CD4-positive, alpha-beta T cell (primary cell): ENCODE measurements at regions not wholly inside any gene's neighbourhood (a gene's known extent, or its start where the extent isn't known, plus 50 kb on each side); places are given as distances from the start of the nearest gene placed in this dataset.

Experiments
- ATAC-seq: fragments of 200-7000 bp; cut with Tn5 transposase; one replicate; pipeline ENCODE4 v1.10.0; 2022; ENCODE audit warnings: mild to moderate bottlenecking; ENCODE audit not compliant: poor library complexity
- CTCF ChIA-PET: fragments of 350-600 bp; sonication (Branson Sonifier 250); formaldehyde crosslinking; loops from one replicate; lab custom pipeline; 2021; ENCODE audit warnings: antibody characterized with exemption, inconsistent platforms; lab: Charles Lee
- POLR2A ChIA-PET: fragments of 350-600 bp; sonication (Branson Sonifier 250); formaldehyde crosslinking; loops from one replicate; lab custom pipeline; 2021; ENCODE audit warnings: antibody characterized with exemption, inconsistent platforms; lab: Charles Lee
- DNase-seq, 14 experiments: peaks; one replicate each; pipeline ENCODE4 v3.0.0-alpha.2; 2013 to 2020; ENCODE audit warnings: mixed read lengths in 2 of 14
- H3K27ac ChIP-seq, 2 donors: one replicate each; pipeline versions ENCODE4 v1.5.1 to v1.7.0; 2013; ENCODE audit warnings: low read length in 2 of 2, low read depth in 1 of 2, mild to moderate bottlenecking in 1 of 2
- H3K27me3 ChIP-seq, 2 experiments: 1 replicate in 1 of 2; 2 replicates in 1 of 2; pipeline versions ENCODE4 v1.6.1 to v1.7.0; 2013; ENCODE audit warnings: low read length in 2 of 2, control low read depth in 1 of 2, mild to moderate bottlenecking in 1 of 2, moderate library complexity in 1 of 2; ENCODE audit not compliant: insufficient read depth in 2 of 2, control insufficient read depth in 1 of 2
- H3K36me3 ChIP-seq: one replicate; pipeline ENCODE4 v1.6.1; 2013; ENCODE audit warnings: low read length, control low read depth; ENCODE audit not compliant: insufficient read depth
- H3K4me1 ChIP-seq: one replicate; pipeline ENCODE4 v1.6.1; 2013; ENCODE audit warnings: low read length, control low read depth; ENCODE audit not compliant: insufficient read depth
- H3K4me3 ChIP-seq: one replicate; pipeline ENCODE4 v1.5.1; 2013; ENCODE audit warnings: mild to moderate bottlenecking, low read length, moderate library complexity
- H3K9me3 ChIP-seq, 2 experiments: 1 replicate in 1 of 2; 2 replicates in 1 of 2; pipeline versions ENCODE4 v1.6.1 to v1.7.0; 2013; ENCODE audit warnings: low read length in 2 of 2, mild to moderate bottlenecking in 2 of 2, control low read depth in 1 of 2, moderate library complexity in 1 of 2; ENCODE audit not compliant: control insufficient read depth in 1 of 2, insufficient read depth in 1 of 2
- H3K27ac Mint-ChIP-seq: one replicate; pipeline ENCODE4 v1.8.0; 2020; ENCODE audit warnings: mixed read lengths
- H3K27me3 Mint-ChIP-seq: one replicate; pipeline ENCODE4 v1.8.0; 2021; ENCODE audit warnings: mixed read lengths
- H3K36me3 Mint-ChIP-seq: one replicate; pipeline ENCODE4 v1.8.0; 2021; ENCODE audit warnings: low read depth, mixed read lengths
- H3K4me1 Mint-ChIP-seq: one replicate; pipeline ENCODE4 v1.8.0; 2021; ENCODE audit warnings: low read depth, mixed read lengths
- H3K4me3 Mint-ChIP-seq: one replicate; pipeline ENCODE4 v1.8.0; 2020; ENCODE audit warnings: mild to moderate bottlenecking, mixed read lengths
- H3K9me3 Mint-ChIP-seq: one replicate; pipeline ENCODE4 v1.8.0; 2020; ENCODE audit warnings: mixed read lengths
- CTCF ChIP-seq: fragments of 200-600 bp; IDR thresholded peaks from one replicate; pipeline ENCODE4 v1.8.0; 2022; ENCODE audit warnings: antibody characterized with exemption, mild to moderate bottlenecking
- intact Hi-C, 2 experiments: fragments of 100-400 bp; cut with DNase I in 1 of 2; cut with micrococcal nuclease in 1 of 2; formaldehyde crosslinking; loops; one replicate each; pipeline versions ENCODE4 v1.15.1 to v1.9.0; 2023 to 2025; cut with DNase I, micrococcal nuclease

DNA sequence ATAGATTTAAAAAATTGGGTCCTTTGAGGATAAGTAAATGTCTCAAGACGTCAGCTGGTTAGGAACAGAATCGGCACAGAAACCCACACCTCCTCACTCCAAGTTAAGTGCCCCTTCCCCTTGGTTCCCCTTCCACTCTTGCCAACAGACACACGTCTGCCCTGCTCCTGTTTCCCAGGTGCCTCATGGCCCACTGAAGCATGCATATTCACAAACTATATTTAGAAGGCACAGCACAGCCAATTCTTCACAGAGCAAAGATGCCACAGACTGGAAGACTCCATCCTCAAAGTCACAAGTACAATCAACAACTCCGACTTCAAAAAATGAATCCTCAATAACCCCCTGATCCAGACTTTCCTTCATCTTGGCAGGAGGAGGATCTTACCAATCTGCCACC is 295.4 kb upstream of the NR2F2 start:
- ChIA-PET CTCF (no interaction called here), POLR2A (no interaction called here)
- no peak for TF ChIP-seq CTCF
- no peak overlapping the region for H3K4me3 ChIP-seq
- Mint-ChIP-seq H3K27me3 (peaks cover 44% of the 10 kb centered on the region), H3K4me3 (no peak overlapping the region), H3K36me3 (no peaks in the 10 kb centered on the region), H3K9me3 (no peaks in the 10 kb centered on the region), H3K27ac (no peak overlapping the region), H3K4me1 (no peaks in the 10 kb centered on the region)
- peaks cover 16% of the 10 kb centered on the region in 2 experiments for H3K27me3 ChIP-seq
- no peaks in the 10 kb centered on the region for H3K9me3 ChIP-seq
- intact Hi-C loops: no loop called here
- DNase-seq: no peak
- H3K4me1 ChIP-seq: no peaks in the 10 kb centered on the region
- no peaks in the 10 kb centered on the region for H3K36me3 ChIP-seq
- H3K27ac ChIP-seq: no peak overlapping the region
- ATAC-seq: no peak

- TF ChIP-seq CTCF: no peak
- Mint-ChIP-seq H3K36me3 (no peaks in the 10 kb centered on the region), H3K9me3 (no peaks in the 10 kb centered on the region), H3K27me3 (peaks cover 49% of the 10 kb centered on the region), H3K27ac (no peak overlapping the region), H3K4me1 (no peaks in the 10 kb centered on the region), H3K4me3 (no peak overlapping the region)
- Histone ChIP-seq H3K27me3 (peaks cover 16% of the 10 kb centered on the region in 2 experiments), H3K4me1 (no peaks in the 10 kb centered on the region), H3K36me3 (no peaks in the 10 kb centered on the region), H3K9me3 (no peaks in the 10 kb centered on the region), H3K27ac (no peak overlapping the region), H3K4me3 (no peak overlapping the region)
- POLR2A ChIA-PET: no interaction called here
- CTCF ChIA-PET: no interaction called here
- DNase-seq (no peak), ATAC-seq (no peak)
- intact Hi-C loops: no loop called here
Measured at GRCh38 chr15:96035635-96036034, 294.9 kb upstream of the NR2F2 start.

- H3K27me3 Mint-ChIP-seq: peaks cover 60% of the 10 kb centered on the region
Measured at GRCh38 chr15:96037584-96037983, 292.9 kb upstream of the NR2F2 start.

More at GRCh38 chr15:96037584-96037983, 292.9 kb upstream of the NR2F2 start:
- Mint-ChIP-seq H3K9me3 (no peaks in the 10 kb centered on the region), H3K4me1 (no peaks in the 10 kb centered on the region), H3K4me3 (no peak overlapping the region), H3K27ac (no peak overlapping the region), H3K36me3 (no peaks in the 10 kb centered on the region)
- intact Hi-C loops: no loop called here
- no peaks in the 10 kb centered on the region for H3K9me3 ChIP-seq
- no peak overlapping the region for H3K27ac ChIP-seq
- DNase-seq: peak in 1 of 14 experiments; percentile 4
- ChIA-PET POLR2A (no interaction called here), CTCF (no interaction called here)
- H3K27me3 ChIP-seq: peaks cover 16% of the 10 kb centered on the region in 2 experiments
- H3K36me3 ChIP-seq: no peaks in the 10 kb centered on the region
- no peak overlapping the region for H3K4me3 ChIP-seq
- no peak for TF ChIP-seq CTCF
- no peaks in the 10 kb centered on the region for H3K4me1 ChIP-seq
- no peak for ATAC-seq
